ENCODE measurements at regions not wholly inside any gene's neighbourhood (a gene's known extent, or its start where the extent isn't known, plus 50 kb on each side); places are given as distances from the start of the nearest gene placed in this dataset.

DNA sequence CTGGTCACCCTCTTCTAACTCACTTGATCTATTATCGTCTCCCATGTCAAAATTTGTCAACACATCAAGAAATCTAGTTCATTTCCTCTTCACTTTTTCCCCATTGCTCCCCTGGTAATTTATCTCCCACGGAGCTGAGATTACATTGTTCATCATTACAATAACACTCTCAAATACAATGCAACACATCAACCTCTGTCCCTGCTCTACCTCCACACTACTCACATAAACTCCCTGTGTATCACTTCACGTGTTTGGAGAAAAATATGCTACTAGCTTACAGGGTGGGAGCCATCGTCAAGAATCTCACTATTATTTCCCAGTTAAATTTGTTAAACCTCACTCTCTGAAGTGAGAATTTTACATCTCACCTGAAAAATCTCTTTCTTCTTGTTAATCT lies 1006.4 kb downstream of the ARAP2 start:
- TF ChIP-seq ZFP30 (CRISPR knock-in tag; IDR thresholded peaks at IDR 0.05) (no peak), POU6F1 (CRISPR knock-in tag; IDR thresholded peaks at IDR 0.05; ENCODE audit: borderline replicate concordance, low read depth) (no peak), ISL1 (CRISPR knock-in tag; IDR thresholded peaks at IDR 0.05) (no peak), ZC3H10 (CRISPR knock-in tag; IDR thresholded peaks at IDR 0.05) (no peak), RARB (CRISPR knock-in tag; IDR thresholded peaks at IDR 0.05) (no peak)

Measured in SK-N-SH treated with all-trans-retinoic acid at 6 μM for 48 hours (cell line).